HepG2 (cell line): ENCODE measurements at regions not wholly inside any gene's neighbourhood (a gene's known extent, or its start where the extent isn't known, plus 50 kb on each side); places are given as distances from the start of the nearest gene placed in this dataset.

ENCODE experiments used
- ATAC-seq: fragments of 200-7000 bp; cut with Tn5 transposase; 3 replicates; pipeline ENCODE4 v1.9.1; 2020; ENCODE audit warnings: mild to moderate bottlenecking, moderate library complexity
- BruUV-seq: library from RNA; stranded (reverse); fragments of 400-500 nt; replicated peaks from 2 replicates; lab custom pipeline; 2021; lab: Mats Ljungman, UMichigan
- CTCF ChIA-PET: fragments of 300-600 bp; formaldehyde crosslinking; extraction: SDS; loops from one replicate; lab custom pipeline; 2021; ENCODE audit warnings: low total read pairs, inconsistent platforms, low intra/inter-chr PET ratio; lab: Yijun Ruan, JAX
- POLR2A ChIA-PET: fragments of 350-600 bp; sonication (Branson Sonifier 250); formaldehyde crosslinking; loops from one replicate; lab custom pipeline; 2020; ENCODE audit warnings: antibody characterized with exemption, inconsistent platforms; lab: Yijun Ruan, JAX
- DNase-seq: peaks from one replicate; pipeline ENCODE4 v3.0.0-alpha.2; 2015; ENCODE audit warnings: low spot score
- FAIRE-seq: peaks from 3 replicates; lab custom pipeline; 2011; peaks lifted over from hg19 to GRCh38; lab: Jason Lieb, UNC
- H2AFZ ChIP-seq: one replicate; pipeline ENCODE4 v1.6.1; 2011; ENCODE audit warnings: low read length, inconsistent platforms
- H3K27ac ChIP-seq: fragments of 300-600 bp; 3 replicates; pipeline ENCODE4 v1.8.0; 2011; ENCODE audit warnings: mixed run types, mild to moderate bottlenecking, mixed read lengths, low read length, inconsistent platforms; ENCODE audit not compliant: insufficient read depth; ENCODE audit errors: extremely low read length
- H3K27me3 ChIP-seq, 2 experiments: fragments of 200-600 bp in 1 of 2; 2 replicates in 1 of 2; 3 replicates in 1 of 2; pipeline versions ENCODE4 v1.6.0 to v1.8.0; 2011; ENCODE audit warnings: low read length in 2 of 2, mild to moderate bottlenecking in 2 of 2, moderate library complexity in 2 of 2, inconsistent platforms in 1 of 2; ENCODE audit not compliant: insufficient read depth in 2 of 2, control insufficient read depth in 1 of 2
- H3K36me3 ChIP-seq, 2 experiments: fragments of 200-600 bp in 1 of 2; replicated peaks in 1 of 2; 2 replicates in 1 of 2; 3 replicates in 1 of 2; pipeline versions ENCODE4 v1.5.1 to v1.8.0; 2011; ENCODE audit warnings: low read length in 2 of 2, inconsistent platforms in 1 of 2; ENCODE audit not compliant: insufficient read depth in 2 of 2, control insufficient read depth in 1 of 2
- H3K4me1 ChIP-seq: 2 replicates; pipeline ENCODE4 v1.5.1; 2012; ENCODE audit warnings: low read length, inconsistent platforms; ENCODE audit not compliant: insufficient read depth
- H3K4me2 ChIP-seq: 2 replicates; pipeline ENCODE4 v1.6.0; 2011; ENCODE audit warnings: low read depth, low read length, inconsistent platforms
- H3K4me3 ChIP-seq, 3 experiments: fragments of 200-600 bp in 1 of 3; sonication (generic), shearing (Covaris generic) in 1 of 3; replicated peaks in 1 of 3; 2 replicates each; pipeline ENCODE4 v1.5.1; 2011 to 2016; ENCODE audit warnings: low read length in 3 of 3, inconsistent platforms in 2 of 3, low read depth in 2 of 3, mild to moderate bottlenecking in 2 of 3, control low read depth in 1 of 3, mixed read lengths in 1 of 3; ENCODE audit not compliant: insufficient read depth in 1 of 3
- H3K79me2 ChIP-seq: one replicate; pipeline ENCODE4 v1.6.1; 2011; ENCODE audit warnings: low read length, inconsistent platforms; ENCODE audit not compliant: insufficient read depth
- H3K9ac ChIP-seq: 2 replicates; pipeline ENCODE4 v1.6.0; 2011; ENCODE audit warnings: mild to moderate bottlenecking, low read depth, low read length, inconsistent platforms; ENCODE audit not compliant: insufficient read depth
- H3K9me3 ChIP-seq: 2 replicates; pipeline ENCODE4 v1.5.1; 2012; ENCODE audit warnings: mild to moderate bottlenecking, low read length
- H4K20me1 ChIP-seq: 2 replicates; pipeline ENCODE4 v1.6.0; 2011; ENCODE audit warnings: inconsistent platforms, mild to moderate bottlenecking, low read length, moderate library complexity; ENCODE audit not compliant: insufficient read depth
- ARNT2 ChIP-seq: sonication (generic); formaldehyde crosslinking; IDR thresholded peaks from 2 replicates; pipeline ENCODE4 v1.8.0; 2022; ENCODE audit warnings: mild to moderate bottlenecking, low read depth, missing genetic modification reagents, moderate library complexity
- CEBPB ChIP-seq: IDR thresholded peaks from 2 replicates; pipeline ENCODE4 v1.6.1; 2011; ENCODE audit warnings: low read depth, low read length, improper control_type of control experiment, borderline replicate concordance
- MBNL3 ChIP-seq: fragments of 250-450 bp; sonication (Bioruptor Pico); conservative IDR thresholded peaks from 2 replicates; pipeline ENCODE4 v1.8.0; 2022; ENCODE audit warnings: mild to moderate bottlenecking, inconsistent platforms
- ZBTB10 ChIP-seq: sonication (generic); formaldehyde crosslinking; IDR thresholded peaks from 2 replicates; pipeline ENCODE4 v1.4.0; 2020; ENCODE audit warnings: missing genetic modification reagents, borderline replicate concordance
- WGBS: methylation state at CpG from one replicate; pipeline ENCODE4 v1.1.6; 2017; ENCODE audit warnings: low lambda C conversion rate; 5-methylcytosine and 5-hydroxymethylcytosine counted together
- in situ Hi-C: cut with HindIII; loops from 2 replicates; pipeline ENCODE4 v1.10.0; 2017; ENCODE audit warnings: low pct_unique_long_range_greater_than_20kb; ENCODE audit not compliant: extremely low pct_ligation_motif_present
- intact Hi-C: fragments of 100-400 bp; cut with micrococcal nuclease; formaldehyde crosslinking; loops from one replicate; pipeline ENCODE4 v1.10.0; 2022; ENCODE audit not compliant: unreplicated experiment
- TF ChIP-seq, protein P1 (sequence below): sonication (generic); IDR thresholded peaks from 2 replicates; pipeline ENCODE4 v1.6.1; 2016; ENCODE audit warnings: low read depth, borderline replicate concordance
- TF ChIP-seq, protein P2 (sequence below): sonication (generic); formaldehyde crosslinking; IDR thresholded peaks from 2 replicates; pipeline ENCODE4 v1.9.0; 2021; ENCODE audit warnings: missing genetic modification reagents, borderline replicate concordance

- ChIA-PET POLR2A (no interaction called here), CTCF (no interaction called here)
- in situ Hi-C loops: no loop called here
- H3K9ac ChIP-seq: no peak overlapping the region
- FAIRE-seq (no peak), ATAC-seq (no peak), DNase-seq (no peak)
- H2AFZ ChIP-seq: no peak overlapping the region
- H4K20me1 ChIP-seq: no peaks in the 10 kb centered on the region
- no peak overlapping the region for H3K27ac ChIP-seq
- H3K4me2 ChIP-seq: no peak overlapping the region
- BruUV-seq: no TSS peak
- 9% methylated on average over 5 of the region's 5 CpGs for WGBS
- H3K9me3 ChIP-seq: no peaks in the 10 kb centered on the region
- intact Hi-C loops: no loop called here
- no peaks in the 10 kb centered on the region for H3K4me1 ChIP-seq
- no peaks in the 10 kb centered on the region for H3K27me3 ChIP-seq
- H3K36me3 ChIP-seq: no peaks in the 10 kb centered on the region
- H3K4me3 ChIP-seq: no peak overlapping the region
- H3K79me2 ChIP-seq: no peaks in the 10 kb centered on the region
- TF ChIP-seq, protein P1, sequence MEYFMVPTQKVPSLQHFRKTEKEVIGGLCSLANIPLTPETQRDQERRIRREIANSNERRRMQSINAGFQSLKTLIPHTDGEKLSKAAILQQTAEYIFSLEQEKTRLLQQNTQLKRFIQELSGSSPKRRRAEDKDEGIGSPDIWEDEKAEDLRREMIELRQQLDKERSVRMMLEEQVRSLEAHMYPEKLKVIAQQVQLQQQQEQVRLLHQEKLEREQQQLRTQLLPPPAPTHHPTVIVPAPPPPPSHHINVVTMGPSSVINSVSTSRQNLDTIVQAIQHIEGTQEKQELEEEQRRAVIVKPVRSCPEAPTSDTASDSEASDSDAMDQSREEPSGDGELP: no peak
- TF ChIP-seq CEBPB (peak; percentile 5; the same call in 1 of the 2 replicates), ARNT2 (CRISPR knock-in tag) (no peak), ZBTB10 (CRISPR knock-in tag) (no peak), MBNL3 (CRISPR knock-in tag) (no peak)
- TF ChIP-seq, protein P2, sequence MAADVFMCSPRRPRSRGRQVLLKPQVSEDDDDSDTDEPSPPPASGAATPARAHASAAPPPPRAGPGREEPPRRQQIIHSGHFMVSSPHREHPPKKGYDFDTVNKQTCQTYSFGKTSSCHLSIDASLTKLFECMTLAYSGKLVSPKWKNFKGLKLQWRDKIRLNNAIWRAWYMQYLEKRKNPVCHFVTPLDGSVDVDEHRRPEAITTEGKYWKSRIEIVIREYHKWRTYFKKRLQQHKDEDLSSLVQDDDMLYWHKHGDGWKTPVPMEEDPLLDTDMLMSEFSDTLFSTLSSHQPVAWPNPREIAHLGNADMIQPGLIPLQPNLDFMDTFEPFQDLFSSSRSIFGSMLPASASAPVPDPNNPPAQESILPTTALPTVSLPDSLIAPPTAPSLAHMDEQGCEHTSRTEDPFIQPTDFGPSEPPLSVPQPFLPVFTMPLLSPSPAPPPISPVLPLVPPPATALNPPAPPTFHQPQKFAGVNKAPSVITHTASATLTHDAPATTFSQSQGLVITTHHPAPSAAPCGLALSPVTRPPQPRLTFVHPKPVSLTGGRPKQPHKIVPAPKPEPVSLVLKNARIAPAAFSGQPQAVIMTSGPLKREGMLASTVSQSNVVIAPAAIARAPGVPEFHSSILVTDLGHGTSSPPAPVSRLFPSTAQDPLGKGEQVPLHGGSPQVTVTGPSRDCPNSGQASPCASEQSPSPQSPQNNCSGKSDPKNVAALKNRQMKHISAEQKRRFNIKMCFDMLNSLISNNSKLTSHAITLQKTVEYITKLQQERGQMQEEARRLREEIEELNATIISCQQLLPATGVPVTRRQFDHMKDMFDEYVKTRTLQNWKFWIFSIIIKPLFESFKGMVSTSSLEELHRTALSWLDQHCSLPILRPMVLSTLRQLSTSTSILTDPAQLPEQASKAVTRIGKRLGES (CRISPR knock-in tag): no peak
Observed at GRCh38 chr2:144666032-144666431, 146.1 kb upstream of the ZEB2 start.
